T follicular helper cell (primary cell): ENCODE measurements at regions not wholly inside any gene's neighbourhood (a gene's known extent, or its start where the extent isn't known, plus 50 kb on each side); places are given as distances from the start of the nearest gene placed in this dataset.

Experiments used
- DNase-seq: peaks from one replicate; pipeline ENCODE4 v3.0.0-alpha.2; 2020; ENCODE audit warnings: low read depth

GRCh38 chr4:1542516-1543320 is 136.5 kb upstream of the NKX1-1 start:
- no peak for DNase-seq

GRCh38 chr4:1542226-1542490 is 135.9 kb upstream of the NKX1-1 start:
- DNase-seq, result no peak

GRCh38 chr4:1541449-1542225 is 135.4 kb upstream of the NKX1-1 start:
- DNase-seq, result no peak

- no peak for DNase-seq
Observed at GRCh38 chr4:1540601-1541375, 134.5 kb upstream of the NKX1-1 start.

- no peak for DNase-seq
Observed at GRCh38 chr4:1539859-1540600, 133.8 kb upstream of the NKX1-1 start.

- no peak for DNase-seq
Observed at GRCh38 chr4:1538941-1539772, 132.9 kb upstream of the NKX1-1 start.

GRCh38 chr4:1538096-1538410 is 131.8 kb upstream of the NKX1-1 start:
- DNase-seq, result no peak

GRCh38 chr4:1537410-1538095 is 131.3 kb upstream of the NKX1-1 start:
- DNase-seq, result no peak

GRCh38 chr4:1536579-1537409 is 130.6 kb upstream of the NKX1-1 start:
- DNase-seq, result no peak

- no peak for DNase-seq
Observed at GRCh38 chr4:1535926-1536578, 129.8 kb upstream of the NKX1-1 start.

- no peak for DNase-seq
Observed at GRCh38 chr4:1534876-1535526, 128.8 kb upstream of the NKX1-1 start.

GRCh38 chr4:1534095-1534872 is 128.0 kb upstream of the NKX1-1 start:
- DNase-seq, result no peak

GRCh38 chr4:1533501-1534064 is 127.3 kb upstream of the NKX1-1 start:
- DNase-seq, result no peak

- no peak for DNase-seq
Observed at GRCh38 chr4:1532549-1533395, 126.5 kb upstream of the NKX1-1 start.

- no peak for DNase-seq
Observed at GRCh38 chr4:1531683-1532548, 125.7 kb upstream of the NKX1-1 start.

- DNase-seq, result no peak
Observed at GRCh38 chr4:1530356-1530755, 124.1 kb upstream of the NKX1-1 start.
